A172 (cell line): ENCODE measurements at regions not wholly inside any gene's neighbourhood (a gene's known extent, or its start where the extent isn't known, plus 50 kb on each side); places are given as distances from the start of the nearest gene placed in this dataset.
"Not testable (repeated sequence)": the region's sequence is repeated elsewhere in the genome, so short reads cannot be mapped to it uniquely, and the experiment has no call there.

Source experiments
- DNase-seq: peaks from one replicate; pipeline ENCODE4 v3.0.0-alpha.2; 2015; ENCODE audit warnings: low spot score

DNA sequence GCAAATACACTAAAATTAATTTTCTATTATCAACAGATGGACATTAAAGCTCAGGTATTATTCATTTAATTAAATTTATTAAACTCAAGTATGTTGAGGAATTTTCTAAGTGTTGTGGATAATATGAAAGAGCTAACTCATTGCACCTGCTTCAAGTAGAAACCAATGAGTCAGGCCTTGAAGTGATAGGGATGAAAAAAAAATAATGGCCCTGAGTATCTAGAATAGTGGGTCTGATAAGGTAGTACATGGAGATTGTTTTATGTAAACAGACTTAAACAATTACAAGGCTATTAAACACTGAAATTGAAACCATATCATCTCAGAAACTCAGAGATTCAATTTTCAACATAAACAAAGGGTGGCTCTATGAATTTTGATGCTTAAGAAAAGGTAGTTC lies 857.1 kb upstream of the GBE1 start:
- DNase-seq = no peak

DNA sequence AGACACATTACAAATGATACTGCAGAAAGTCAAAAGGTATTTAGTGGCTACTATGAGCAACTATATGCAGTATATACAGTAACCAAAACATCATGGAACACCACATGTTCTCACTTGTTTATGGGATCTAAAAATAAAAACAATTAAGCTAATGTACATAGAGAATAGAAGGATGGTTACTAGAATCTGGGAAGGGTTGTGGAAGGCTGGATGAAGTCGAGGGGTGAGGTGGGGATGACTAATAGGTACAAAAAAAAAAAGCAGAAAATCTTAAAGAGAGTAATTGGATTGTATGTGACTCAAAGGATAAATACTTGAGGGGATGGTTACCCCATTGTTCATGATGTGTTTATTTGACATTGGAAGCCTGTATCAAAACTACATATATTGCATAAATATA lies 848.8 kb upstream of the GBE1 start:
- DNase-seq = no peak

DNA sequence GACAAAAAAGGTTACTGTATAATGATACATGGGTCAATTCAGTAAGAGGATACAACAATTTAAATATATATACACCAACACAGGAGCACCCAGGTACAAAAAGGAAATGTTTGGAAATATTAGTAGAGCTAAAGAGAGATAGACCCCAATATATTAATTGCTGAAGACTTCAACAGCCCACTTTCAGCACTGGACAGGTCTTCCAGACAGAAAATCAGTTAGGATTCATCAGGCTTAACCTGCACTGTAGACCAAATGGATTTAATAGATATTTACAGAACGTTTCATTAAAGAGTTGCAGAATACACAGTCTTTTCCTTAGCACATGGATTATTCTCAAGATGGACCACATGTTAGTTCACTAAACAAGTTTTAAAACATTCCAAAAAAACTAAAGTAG lies 845.9 kb upstream of the GBE1 start:
- no peak for DNase-seq

DNA sequence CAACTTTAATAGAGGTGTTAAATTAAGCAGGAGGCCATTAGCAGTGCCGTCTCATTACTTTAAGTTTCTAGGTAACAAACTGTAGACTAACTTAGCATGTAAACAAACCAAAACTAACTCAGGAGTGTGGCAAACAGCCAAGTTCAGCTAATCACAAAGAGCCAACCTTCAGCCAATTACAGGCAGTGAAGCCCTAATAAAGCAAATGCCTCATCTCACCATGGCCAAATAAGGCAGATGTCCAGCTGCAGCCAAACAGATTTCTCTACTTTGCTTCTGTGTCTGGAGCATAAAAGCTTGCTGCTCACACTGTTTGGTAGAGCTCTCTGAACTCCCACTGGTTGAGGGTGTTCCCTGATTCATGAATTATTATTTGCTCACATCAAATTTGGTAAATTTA lies 835.4 kb upstream of the GBE1 start:
- no peak for DNase-seq

DNA sequence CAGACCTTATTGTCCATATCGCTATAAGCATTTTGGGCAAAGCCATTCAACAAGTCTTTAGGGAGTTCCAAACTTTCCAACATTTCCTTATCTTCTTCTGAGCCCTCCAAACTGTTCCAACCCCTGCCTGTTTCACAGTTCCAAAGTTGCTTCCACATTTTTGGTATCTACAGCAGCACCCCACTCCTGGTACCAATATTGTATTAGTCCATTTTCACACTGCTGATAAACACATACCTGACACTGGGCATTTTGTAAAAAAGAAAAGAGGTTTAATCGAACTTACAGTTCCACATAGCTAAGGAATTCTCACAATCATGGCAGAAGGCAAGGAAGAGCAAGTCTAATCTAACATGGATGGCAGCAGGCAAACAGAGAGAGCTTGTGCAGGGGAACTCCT lies 834.1 kb upstream of the GBE1 start:
- DNase-seq = no peak

DNA sequence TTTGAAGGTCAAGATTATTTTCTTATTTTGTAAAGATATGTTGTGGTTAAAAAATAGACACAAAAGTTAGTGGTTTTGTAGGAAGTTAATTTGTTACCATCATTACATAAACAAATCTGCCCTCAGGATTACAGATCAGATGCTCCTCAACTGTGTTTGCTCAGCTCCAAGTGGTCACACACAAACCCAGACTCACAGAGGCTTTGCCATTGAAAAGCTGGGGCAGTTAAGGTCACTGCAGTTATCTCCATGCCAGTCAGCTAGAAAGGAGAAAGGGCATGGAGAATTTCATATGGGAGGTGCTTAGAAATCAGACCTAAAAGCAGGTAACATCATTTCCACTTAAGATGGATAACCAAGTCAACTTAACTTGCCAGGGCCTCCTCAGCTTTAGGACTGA lies 825.7 kb upstream of the GBE1 start:
- DNase-seq = no peak

DNA sequence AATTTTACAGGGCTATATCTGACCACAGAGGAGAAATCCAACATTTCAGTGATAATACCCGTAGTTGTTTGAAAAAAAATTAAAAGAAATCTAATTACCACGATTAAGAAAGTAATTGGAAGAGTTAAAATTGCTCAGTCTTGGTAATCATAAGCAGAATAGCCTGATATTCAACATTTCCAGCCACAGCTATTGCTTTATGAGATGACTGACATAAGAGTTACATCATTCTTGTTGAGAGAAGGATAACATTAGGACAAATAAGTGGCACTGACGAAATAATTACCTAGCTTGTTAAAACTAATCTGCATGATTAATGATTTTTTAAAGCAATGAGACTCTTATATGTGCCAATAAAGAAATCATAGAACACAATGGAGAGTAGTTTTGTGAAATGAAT lies 825.0 kb upstream of the GBE1 start:
- no peak for DNase-seq

DNA sequence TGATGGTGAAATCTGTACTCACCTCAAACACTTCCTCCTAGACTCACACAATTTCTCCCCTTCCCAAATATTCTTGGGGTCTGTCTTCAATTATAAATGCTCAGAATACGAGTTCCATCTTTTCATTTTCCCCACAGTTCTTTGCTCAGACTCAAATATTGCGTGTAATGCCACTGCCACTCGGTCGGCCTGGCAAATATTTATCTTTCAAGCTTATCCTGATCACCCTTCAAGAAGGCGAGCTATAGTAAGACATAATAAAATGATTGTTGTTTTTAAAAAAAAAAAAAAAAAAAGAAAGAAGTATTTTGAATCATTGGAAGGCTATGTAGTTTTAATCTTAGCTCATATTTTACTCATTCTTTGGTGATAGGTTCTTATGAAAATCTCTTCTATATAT lies 824.6 kb upstream of the GBE1 start:
- not testable (repeated sequence) for DNase-seq

DNA sequence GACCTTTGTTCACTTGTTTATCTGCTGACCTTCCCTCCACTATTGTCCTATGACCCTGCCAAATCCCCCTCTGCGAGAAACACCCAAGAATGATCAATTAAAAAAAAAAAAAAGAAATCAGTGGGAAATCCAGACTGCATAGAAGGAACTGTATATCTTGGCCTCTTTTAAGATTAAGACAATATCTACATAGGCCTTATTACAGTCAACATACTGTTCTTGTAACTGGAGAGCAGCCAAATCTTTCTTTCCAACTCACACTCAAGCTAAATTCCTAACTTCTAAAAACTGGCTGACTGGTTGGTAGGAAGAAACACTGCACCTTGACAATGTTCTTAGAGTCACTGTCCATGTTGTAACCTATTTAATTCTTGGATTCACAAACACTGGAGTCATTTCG lies 824.1 kb upstream of the GBE1 start:
- DNase-seq = not testable (repeated sequence)

DNA sequence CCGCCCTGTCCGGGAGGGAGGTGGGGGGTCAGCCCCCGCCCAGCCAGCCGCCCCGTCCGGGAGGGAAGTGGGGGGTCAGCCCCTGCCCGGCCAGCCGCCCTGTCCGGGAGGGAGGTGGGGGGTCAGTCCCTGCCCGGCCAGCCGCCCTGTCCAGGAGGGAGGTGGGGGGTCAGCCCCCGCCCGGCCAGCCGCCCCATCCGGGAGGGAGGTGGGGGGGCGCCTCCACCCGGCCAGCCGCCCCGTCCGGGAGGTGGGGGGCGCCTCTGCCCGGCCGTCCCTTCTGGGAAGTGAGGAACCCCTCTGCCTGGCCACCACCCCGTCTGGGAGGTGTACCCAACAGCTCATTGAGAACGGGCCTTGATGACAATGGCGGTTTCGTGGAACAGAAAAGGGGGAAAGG lies 823.4 kb upstream of the GBE1 start:
- not testable (repeated sequence) for DNase-seq

DNA sequence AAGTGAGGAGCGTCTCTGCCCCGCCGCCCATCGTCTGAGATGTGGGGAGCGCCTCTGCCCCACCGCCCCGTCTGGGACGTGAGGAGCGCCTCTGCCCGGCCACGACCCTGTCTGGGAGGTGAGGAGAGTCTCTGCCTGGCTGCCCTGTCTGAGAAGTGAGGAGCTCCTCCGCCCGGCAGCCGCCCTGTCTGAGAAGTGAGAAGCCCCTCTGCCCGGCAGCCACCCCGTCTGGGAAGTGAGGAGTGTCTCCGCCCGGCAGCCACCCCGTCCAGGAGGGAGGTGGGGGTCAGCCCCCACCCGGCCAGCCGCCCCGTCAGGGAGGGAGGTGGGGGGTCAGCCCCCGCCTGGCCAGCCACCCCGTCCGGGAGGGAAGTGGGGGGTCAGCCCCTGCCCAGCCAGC lies 823.0 kb upstream of the GBE1 start:
- DNase-seq = not testable (repeated sequence)

DNA sequence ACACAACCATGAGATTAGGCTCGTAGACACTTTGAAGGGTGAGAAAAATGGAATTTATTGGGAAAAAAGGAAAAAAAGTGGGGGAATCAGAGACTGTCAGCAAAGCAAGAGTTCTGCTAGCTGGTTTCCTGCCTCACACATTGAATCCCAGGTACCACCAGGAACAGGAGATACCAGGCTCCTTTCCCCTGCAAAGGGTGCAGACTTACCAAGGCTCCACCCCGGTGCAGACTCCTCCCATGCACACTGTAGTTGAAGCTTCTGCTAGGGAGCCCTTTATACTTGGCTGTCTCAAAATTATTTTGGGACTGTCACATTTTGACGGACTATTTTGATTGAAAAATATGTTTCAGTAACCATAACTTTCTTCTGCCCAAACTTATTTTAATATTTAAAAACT lies 819.9 kb upstream of the GBE1 start:
- no peak for DNase-seq

DNA sequence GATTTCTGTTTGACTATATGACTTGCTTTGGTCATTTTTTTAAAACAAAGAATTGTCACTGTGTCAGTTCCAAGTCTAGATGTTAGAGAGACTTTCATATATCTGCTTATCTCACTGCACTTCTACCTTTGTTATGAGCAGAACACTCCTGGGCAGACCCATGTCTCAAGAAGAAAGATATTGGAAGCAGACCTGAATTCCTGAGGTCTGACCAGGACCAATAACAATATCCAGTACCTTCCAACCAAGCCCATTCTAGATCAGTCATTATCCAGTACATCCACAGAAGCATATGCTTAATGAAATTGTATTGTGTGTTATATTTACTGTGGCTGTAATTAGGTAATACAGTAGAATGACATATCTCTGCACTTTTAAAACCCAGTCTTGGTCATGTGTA lies 811.3 kb upstream of the GBE1 start:
- no peak for DNase-seq

DNA sequence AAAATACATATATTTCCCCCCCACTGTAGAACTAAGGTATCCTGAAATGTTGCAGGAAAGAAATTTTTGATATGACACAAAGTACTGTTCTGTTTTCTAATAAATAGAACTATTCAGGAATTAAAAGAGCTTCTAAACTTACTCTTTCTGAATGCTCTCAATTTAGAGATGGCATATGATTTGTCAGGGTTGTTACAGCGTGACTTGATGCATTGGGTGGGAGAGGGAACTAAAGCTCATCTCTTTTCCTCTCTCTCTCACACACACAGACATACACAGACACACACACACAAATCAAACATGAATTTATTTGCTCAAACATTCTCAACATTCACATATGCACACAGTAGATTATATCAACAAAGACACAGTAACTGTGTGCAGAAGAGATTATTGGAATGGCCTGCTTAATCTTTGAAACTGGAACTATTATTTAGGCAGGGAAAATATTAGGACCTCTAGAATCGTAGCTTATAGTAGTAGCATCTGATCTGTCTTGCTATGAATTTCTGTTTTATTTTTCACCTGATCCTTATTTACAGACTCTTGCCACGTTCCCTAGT lies 807.4 kb upstream of the GBE1 start:
- no peak for DNase-seq

DNA sequence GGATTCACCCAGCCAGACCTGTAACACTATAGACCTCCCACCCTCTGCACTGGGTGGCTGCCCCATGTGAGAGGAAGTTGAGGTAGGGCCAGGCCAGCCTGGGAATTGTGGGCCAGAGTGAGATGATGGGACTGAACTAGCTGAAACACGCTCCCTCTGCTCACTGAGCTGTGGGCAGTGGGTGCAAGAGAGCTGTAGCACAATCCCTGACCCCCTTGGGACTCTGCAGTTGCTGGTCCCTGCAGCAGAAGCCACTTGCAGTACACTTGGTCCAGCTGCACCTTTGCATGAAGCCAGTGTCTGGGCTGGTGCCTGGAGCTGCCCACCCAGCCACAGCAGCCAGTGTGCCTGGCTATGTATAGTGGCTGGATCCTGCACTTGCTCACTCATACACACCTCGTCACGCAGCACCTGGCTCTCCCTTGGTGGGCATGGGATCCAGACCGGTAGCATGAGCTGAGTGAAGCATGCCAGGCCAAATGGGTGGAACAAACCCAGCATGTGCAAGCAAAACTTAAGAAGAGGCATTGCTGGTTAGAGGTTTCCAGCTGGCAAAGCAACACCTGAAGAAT lies 805.7 kb upstream of the GBE1 start:
- no peak for DNase-seq

DNA sequence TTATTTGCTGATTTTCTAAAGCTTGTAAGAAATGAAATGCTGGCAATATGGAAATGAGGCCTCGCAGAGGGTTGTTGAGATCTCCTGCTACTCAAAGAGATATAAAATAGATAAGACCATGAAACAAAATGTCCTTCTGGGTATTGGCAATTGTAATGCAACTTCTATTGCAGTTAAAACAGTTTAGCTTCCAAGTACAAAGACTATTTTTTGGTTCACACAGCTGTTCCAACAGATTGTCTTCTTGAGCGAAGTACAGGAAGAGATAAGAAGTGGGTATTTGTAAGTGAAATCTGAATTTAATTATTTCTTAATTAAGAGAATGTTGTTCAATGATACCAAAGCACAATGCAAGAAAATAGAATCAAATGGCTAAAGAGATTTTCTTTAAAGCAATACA lies 801.5 kb upstream of the GBE1 start:
- DNase-seq = no peak

DNA sequence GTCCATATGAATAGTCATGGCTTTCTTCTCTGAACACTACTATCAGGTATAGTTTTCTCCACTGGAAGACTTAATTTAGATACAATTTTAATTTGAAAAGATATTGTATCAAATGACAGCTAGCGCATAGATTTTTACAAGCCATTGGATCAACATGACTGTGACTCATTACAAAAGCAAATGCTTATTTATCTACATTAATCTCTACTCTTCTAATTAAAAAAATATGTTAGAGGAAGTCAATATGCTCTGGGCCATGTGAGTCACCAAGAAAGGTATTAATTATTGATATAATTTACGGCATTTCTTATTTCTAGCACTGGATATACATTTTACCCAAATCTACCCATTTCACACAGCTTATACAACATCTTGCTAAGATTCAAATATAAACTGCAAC lies 800.3 kb upstream of the GBE1 start:
- no peak for DNase-seq

DNA sequence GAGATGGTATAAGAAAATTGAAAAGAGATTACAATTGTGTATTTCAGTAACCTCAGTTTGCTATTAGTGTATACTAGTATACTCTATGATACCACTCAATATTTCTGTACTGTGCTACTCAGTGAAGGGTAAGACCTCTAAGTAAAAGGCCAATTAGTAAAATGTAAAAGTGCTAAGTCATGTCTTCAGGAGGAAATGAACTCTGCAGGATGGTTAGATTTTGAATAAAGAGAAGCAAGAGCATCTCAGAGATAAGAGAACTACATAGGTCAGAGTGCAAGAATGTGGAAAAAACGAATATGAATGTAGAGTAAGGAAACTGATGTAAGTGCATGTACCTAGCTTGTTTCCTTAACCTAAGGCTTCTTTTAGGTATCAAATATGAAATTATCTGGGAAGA lies 796.6 kb upstream of the GBE1 start:
- no peak for DNase-seq

DNA sequence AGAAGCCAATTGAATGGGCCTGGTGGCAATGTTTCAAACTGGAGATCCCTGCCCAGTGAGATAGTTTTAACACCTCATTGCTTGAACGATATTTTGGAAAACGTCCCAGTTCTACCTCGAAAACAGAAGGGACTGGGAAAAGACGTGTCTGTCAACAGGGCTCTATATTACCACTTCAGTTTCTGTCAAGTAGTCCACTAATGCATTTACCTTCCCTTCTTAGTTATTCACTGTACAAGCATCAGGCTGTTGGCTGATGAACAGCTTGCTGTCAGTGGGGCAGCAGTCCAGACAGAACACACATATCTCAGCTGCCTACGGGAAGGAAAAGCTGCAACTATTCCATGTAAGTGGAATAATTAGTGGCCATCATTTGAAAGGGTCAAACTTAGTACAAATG lies 794.7 kb upstream of the GBE1 start:
- DNase-seq = no peak

DNA sequence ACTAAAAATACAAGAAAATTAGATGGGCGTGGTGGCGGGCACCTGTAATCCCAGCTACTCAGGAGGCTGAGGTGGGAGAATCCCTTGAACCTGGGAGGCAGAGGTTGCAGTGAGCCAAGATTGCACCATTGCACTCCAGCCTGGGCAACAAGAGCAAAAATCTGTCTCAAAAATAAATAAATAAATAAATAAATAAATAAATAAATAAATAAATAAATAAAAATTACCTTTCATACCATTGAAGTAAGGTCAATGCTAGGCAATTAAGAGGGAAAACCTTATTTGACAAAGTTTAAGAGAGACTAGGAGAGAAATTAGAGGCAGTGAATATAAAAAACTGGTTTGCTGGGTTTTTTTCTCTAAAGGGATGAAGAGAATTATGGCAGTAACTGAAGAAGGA lies 781.1 kb upstream of the GBE1 start:
- DNase-seq = not testable (repeated sequence)

DNA sequence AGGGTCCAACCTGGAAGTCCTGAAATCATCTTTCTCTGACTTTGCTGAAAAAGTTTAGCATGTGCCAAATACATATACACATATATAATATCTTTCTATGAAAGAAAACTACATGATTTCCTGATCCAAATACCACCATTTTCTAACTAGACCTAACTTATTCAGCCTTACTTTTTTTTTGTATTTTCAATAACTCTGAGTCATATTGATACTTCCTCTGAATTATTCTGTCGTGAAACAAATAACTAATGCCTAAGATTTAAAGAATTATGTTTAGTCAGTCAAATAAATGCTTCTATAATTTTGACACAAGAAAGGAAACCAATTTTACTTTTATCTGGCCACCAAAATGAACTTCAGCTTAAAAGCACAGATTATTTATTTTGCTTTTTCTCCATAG lies 760.2 kb upstream of the GBE1 start:
- no peak for DNase-seq

DNA sequence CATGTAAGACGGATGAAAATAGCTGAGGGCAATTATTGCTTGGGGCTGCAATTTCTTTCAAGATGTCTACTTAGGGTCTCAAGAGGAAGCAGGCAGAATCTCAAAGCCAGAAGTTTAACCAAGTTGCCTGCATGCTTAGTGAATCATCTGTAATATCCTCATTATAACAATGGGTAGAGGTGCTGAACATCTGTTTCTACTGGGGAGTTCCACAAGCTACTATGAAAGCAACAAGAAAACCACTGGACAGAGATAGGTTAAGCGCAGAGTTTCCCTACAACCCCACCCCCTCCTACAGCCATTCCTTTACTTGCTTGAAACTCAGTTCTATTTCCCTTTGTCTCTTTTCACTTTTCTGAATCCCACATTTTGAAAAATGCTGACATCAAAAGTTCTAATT lies 759.4 kb upstream of the GBE1 start:
- no peak for DNase-seq

DNA sequence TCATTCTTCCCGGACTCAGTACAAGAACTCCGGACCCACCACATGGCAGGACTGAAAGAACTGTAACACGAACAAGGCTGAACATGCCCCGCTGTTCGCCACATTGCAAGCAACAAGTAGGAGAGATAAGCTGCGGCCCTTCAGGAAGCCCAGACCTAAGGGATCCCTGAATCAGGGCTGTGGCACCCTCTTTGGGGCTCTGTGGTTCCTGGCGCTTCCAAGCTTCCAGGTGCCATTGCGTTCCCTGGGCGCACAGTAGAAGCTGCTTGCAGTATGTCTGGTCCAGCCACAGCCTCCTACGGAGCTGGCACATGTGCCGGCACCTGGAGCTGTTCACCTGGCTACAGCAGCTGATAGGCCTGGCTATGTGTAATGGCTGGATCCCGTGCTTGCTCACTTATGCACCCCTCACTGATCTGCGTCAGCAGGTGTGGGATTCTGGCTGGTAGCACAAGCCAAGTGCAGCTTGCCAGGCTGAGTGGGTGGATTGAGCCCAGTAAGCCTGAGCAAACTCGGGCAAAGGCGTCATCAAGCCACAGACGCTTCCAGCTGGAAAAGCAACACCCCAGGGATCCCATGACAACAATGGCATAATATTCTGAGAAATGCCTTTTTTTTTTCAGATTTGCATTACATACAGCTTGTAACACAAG lies 748.6 kb upstream of the GBE1 start:
- DNase-seq = no peak
